NCI-H510A (cell line): ENCODE measurements at regions not wholly inside any gene's neighbourhood (a gene's known extent, or its start where the extent isn't known, plus 50 kb on each side); places are given as distances from the start of the nearest gene placed in this dataset.

Experiments used
- DNase-seq: peaks from one replicate; lab custom pipeline; 2025; lab: John Stamatoyannopoulos, UW

DNA sequence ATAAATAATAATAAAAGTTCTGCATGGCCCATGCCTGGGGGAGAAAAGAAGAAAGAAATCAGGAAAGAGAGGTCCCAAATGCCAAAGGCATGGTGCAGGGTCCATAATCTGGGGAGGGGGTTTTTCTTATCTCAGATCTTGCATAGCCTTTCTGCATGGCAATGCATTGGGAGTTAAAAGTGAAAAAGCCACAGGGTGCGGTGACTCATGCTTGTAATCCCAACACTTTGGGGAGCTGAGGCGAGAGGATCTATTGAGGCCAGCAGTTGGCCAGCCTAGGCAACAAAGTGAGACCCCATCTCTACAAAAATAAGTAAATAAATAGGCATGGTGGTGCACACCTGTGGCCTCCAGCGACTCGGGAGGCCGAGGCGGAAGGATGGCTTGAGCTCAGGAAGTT is 76.8 kb upstream of the GATA2 start:
- DNase-seq, result no peak

DNA sequence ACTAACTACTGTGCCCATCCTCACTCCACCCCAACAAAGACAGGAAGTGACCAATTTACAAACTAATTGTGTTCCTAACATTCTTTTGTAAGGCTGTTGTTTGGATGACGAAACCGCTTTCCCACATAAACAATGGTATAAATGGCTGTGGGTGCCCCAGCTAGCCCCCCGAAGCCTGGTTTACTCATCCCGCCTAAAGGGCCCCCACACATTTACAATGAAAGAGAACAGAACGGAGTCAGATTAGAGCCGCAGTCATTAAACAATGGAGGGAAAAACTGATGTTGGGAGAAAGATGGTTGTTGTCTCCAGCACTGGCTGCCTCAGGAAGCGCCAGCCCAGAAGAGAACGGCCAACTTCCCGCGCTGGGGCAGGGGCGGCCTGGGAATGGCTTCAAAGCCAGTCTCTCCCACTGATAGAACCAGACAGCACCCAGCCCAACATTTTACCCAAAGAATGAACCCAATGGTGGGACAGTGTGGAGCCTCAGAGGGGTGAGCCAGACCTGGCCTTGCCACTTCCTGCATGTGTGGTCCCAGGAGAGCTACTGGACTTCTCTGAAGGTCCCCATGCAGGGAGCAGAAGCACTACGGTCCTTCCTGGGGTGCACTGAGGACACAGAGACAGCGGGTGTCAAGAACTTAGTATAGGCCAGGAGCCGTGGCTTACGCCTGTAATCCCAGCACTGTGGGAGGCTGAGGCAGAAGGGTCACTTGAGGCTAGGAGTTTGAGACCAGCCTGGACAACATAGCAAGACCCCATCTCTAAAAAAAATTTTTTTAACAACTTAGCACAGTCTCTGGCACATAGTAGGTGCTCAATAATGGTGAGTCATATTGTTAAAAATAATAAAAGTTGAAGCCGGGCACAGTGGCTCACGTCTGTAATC is 75.8 kb upstream of the GATA2 start:
- DNase-seq, result no peak

DNA sequence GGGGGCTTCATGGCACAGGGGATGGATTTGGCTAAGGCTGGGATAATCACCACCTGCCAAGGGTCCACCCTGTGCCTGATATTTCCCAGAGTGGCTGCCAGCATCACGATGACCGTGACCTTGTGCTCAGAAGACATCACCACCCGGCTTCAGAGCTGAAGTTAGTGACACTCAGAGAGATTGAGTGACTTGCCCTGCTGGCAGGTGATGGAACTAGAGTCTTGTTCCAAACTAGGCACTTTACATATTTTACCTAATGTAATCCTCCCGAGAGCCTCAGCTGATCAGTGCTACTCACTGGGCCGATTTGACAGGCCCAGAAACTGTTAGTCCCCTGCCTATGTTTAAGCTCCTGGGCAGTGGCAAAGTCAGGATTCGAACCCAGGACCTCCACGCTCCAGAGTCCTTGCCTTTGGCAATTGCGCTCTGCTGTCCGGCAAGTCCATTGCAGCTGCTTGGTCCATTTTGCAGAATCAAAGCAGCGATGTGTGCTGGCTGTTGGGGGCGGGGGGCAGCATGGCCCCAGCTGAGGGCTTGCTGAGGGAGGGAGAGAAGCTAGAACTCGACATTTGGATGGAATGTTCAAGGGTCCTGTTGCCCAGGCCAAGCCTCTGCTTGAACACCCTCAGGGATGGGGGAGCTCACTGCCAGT is 74.8 kb upstream of the GATA2 start:
- DNase-seq, result no peak

DNA sequence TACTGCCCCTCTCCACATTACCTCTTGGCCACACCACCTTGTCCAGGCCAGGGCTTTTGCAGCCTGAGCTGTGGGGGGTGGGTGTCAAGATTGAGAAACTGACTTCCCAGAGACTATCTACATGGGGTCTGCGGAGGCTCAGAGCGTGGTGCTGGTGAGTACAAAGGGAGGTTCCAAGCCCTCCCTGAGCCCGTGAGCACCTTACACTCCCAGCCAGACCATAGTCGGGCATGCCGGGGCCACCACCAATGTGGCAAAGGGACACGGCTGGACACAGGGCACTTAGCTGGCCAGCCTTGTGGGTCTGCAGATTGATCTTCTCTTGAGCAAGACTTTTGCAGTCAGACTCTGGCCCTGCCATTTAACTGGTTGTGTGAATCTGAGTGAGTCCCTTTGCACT is 74.1 kb upstream of the GATA2 start:
- no peak for DNase-seq

DNA sequence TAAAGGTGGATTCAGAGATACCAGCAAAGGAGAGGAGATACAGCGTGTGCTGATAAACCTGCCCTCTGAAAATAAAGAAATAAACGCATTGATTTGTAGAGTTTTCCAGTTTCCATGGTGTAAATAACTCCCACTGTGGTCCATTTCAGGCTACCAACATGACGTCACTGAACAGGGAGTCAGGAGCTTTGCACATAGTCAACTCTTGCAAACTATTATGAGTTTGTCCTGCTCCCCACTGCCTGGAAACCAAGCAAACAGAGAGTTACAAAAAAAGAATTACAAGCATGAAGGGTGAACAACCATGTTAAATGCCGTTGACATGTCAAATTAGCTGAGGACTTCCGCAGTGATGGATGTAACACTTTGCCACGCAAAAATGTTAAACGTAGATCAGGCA is 70.4 kb upstream of the GATA2 start:
- no peak for DNase-seq

DNA sequence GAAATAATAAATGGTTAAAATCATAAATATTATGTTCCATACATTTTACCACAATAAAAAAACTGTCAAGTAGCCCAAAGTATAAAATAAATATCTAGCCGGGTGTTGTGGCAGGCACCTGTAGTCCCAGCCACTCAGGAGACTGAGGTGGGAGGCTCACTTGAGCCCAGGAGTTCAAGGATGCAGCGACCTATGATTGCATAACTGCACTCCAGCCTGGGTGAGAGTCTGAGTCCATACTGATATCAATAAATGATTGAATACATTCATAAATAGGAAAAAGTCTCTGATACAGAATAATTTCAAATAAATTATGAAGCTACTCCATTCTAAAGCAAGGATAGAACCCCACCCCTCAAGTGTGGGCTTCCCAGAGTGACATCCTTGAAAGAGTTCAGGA is 68.5 kb upstream of the GATA2 start:
- DNase-seq, result no peak

DNA sequence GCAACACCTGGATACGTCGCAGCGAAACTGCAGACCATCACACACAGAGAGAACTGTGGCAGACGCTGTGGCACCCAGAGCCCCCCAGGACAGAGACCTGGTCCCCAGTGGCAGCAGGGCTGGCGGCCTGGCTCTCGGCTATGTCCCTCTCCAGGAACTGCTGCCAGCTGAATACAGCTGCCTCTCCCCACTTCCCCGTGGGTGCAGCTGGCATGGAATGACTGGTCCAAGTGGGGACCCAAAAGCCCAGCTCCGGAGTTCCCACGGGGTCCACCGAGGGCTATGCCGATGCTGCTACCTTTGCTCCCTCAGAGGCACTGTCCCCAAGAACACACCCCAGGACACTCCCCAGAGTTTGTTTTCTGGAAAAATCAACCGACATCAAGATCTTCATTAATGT is 67.8 kb upstream of the GATA2 start:
- DNase-seq, result no peak

DNA sequence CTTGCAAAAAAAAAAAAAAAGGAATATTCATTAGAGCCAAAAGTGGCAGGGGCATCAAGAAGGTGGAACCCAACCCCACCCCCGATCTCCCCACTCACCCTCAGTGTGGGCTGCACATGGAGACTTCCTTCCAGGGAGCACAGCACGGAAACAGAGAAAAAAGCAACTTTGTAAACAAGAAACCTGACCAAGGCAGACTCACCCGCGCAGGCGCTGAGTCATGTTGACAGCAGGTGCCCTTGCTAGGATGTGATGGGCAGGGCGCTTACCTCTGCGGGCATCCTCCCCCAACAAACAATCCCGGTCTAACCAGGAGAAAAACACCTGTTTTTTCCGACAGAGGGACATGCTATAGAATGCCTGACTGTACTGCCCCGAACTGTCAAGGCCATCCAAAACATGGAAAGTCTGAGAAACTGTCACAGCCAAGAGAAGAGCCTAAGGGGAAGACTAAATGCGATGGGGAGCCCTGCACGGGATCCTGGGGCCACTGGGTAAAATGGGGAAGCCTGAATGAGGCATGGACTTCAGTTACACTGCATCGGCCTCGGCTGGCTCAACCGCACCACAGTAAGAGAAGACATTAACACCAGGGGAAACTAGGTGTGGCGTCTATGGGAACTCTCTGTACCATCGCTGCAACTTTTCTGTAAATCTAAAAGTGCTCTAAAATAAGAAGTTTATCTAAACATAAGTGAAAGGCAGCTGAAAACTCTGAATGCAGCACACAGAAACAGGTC is 66.7 kb upstream of the GATA2 start:
- no peak for DNase-seq

DNA sequence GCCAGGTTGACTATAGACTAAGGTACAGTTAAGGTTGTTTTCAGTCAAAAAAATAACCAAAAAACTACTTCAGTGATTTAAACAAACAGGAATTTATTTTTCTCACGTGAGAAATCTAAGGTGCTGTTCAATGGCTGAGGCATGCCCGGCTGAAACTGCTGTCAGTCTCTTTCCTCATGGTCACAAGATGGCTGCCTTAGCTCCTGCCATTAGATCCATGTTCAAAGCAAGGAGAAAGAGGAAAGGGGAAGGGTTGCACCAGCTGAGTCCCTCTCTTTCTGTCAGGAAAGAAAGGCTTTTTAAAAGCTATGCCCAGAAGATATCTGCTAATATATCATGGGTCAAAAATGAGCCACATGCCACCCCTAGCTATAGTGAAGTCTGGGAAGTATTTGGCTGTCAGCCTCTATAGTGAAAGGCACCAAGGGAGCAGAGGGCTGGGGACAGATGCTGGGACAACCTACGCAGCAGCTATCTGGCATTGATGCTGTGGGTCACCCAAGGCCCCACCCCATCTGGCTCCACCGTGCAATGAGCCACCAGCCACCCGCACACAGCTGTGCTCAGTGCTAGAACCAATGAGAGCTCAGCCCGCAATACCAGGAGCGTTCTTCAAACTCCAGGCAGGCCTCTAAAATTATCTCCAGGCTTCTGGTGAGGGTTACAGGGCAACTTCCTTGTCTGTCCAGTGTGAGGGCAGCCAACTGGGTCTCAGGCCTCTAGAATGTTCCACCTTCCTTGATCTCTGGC is 64.7 kb upstream of the GATA2 start:
- DNase-seq, result no peak

DNA sequence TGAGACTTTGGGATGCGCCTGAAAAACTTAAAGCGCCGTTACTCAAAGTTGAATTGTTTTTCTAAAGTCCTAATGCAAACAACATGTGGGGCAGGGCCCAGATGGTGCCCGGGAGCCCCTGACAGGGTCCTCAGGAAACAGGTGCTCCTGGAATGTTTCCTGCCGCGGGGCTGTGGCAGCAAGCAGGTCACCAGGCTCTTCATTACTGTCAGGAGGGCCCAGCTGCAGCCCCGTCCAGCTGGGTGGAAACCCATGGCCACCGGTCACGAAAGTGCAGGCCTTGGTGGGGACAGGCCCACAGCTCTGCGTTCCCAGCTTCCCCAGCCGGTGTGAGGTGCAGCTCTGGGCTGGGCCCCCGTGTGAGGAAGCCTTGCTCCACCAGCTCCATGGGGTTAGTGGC is 63.9 kb upstream of the GATA2 start:
- DNase-seq, result no peak

DNA sequence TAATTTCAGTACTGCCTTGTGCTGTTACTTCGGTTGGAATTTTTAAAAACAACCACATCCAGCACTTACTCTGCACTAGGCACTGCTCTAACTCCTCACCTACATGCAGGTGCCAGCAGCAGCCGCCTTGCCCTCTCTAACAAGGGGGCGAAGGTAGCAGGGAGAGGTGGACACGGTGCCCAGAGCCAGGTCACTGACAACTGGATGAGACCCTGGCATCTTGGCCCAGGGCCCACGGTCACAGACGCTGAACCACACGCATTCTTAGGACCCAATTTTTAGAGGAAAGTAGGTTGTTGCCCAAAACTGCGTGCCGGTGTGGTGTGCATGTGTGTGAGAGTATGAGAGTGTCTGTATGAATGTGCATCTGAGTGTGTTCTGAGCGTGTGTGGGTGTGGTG is 63.4 kb upstream of the GATA2 start:
- no peak for DNase-seq

DNA sequence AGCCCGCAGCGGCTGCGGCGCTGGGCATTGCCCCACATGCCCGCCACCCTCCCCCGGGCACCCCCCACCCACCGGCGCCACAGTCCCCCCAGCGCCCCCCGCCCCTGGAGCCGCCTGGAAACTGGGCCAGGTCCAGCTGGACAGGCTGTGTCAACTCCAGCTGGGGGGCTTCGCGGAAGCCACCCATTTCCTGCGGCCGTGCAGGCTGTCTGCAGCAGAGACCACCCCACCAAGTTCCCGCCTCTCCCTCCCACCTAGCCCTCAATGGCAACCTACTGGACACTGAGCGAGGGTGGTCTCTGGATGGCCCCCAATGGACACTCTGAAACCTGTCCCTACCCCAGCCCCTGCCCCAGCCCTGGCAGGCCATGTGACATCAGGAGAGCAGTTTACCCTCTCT is 62.8 kb upstream of the GATA2 start:
- DNase-seq, result no peak

DNA sequence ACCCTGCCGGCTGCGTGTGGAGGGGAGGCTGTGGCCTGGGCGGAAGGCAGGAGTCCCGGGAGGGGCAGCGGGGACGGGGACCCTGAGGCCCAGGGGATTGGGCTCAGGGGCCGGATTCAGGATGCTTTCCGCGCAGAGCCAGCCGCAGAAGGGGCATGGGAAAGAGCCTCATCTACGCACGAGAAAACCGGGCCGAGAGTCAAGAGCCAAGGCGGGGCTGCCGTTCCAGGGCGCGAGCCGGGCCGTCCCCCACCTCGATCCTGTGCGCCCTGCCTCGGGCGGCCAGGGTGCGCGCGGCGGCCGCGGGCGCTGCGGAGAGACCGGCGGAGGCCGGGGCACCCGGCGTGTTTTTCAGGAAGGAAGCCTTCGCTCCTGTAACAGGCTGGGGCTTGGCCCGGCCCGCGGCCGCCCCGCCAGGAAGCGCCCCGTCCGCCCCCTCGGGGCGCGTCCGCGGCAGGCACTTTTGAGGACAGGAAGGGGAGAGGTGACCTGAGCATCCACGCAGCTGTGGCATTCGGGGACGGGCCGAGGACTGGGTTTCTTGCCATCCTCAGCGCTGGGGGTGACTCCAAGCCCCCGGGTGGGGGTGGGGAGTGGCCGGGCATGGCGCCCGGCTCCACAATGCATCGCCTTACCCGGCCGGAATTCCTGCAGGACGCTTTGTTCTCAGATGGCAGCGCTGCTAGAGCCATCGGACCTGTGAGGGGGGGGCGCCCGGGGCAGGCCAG is 62.3 kb upstream of the GATA2 start:
- DNase-seq, result no peak

DNA sequence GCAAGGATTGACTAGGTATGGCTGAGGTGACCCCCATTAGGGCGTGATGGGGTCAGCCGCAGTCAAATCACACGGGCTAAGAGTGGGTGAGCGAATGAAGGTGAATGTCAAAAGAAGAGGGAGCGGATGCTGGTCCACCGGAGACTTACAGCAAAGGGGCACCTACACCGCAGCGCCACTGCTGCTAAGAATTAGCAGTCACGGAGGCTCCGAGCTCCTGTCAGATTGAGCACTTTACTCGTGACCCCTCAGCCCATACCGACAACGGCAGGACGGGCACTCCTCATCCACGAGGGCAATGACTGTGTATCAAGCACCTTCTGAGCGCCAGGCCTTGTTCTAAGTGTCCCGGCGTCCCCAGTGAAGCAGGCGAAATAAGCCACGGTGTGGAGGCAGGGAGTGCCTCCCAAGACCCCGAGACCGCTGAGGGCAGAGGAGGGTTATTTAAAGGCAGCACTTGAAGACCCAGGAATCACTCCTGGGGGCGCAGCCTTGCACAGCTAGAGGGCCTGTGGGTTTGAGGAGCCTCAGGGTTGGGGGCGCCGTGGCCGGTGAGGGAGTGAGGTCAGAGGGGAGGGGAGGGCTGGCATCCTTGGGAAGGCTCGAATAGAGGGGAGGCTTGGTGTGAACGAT is 61.6 kb upstream of the GATA2 start:
- DNase-seq, result no peak

DNA sequence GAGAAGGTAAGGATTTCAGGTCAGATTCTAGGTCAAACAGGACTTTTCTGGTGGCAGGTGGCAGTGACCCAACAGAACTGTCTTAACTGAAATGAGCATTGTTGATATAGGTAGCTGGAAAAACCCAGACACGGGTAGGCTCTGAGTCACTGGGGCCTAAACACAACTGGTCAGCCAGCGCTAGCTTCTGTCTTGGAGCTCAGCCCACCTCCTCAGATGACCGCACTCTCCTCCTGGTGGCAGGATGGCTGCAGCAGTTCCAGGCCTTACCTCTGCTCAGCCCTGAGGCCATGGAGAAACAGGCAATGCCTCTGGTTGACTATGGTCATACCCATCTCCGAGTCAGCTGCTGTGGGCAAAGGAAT is 61.1 kb upstream of the GATA2 start:
- DNase-seq, result no peak

DNA sequence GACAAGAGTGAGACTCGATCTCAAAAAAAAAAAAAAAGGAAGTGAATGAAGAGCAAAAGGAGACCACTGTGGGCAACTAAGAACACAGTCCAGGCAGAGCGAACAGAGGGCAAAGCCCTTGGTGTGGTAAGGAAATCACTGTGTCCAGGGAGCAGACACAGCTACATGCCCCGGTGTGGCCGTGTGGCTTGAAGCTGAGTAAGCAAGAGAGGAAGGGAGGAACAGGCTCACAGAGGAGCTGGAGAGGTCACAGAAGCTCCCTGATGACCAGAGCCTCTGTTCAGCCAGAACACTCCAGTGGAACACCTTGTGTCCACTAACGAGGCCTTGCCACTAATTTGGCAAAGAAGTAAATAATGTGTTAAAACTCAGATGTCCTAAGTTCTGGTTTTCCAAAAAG is 60.6 kb upstream of the GATA2 start:
- no peak for DNase-seq

DNA sequence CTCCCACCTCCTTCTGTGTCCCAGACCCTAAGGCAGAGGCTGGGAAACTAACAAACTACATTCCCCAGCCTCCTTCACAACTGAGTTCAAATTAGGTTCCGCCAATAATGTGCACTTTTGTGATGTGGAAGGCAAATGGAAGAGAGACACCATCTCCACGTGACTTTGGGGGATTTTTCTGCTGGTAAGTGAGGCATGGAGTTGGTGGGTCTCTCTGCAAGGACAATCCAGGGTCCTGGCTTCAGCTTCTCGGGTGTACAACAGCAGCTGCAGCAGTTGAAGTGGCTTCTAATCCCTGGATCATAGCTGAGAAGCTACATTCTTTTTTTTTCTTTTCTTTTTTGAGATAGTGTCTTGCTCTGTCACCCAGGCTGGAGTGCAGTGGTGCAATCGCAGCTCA is 58.9 kb upstream of the GATA2 start:
- no peak for DNase-seq

DNA sequence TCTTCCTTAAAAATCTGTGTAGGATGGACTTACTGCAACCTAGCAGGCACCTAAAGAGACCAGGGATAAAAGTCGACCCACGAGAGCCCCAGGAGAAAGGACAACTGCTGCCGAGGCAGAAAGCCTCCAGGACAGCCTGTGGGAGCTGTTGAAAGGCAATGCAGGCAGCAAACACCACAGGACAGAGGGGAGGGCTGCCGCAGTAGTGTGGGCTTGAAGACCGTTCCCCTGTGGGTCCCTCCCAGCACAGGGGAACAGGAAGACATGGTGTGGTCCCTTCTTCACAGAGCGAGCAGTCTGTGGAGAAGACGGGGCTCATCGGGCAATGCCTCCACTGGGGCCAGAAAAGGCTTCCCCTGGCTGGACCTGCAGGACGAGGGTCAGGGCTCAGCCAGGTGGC is 58.5 kb upstream of the GATA2 start:
- DNase-seq, result no peak

DNA sequence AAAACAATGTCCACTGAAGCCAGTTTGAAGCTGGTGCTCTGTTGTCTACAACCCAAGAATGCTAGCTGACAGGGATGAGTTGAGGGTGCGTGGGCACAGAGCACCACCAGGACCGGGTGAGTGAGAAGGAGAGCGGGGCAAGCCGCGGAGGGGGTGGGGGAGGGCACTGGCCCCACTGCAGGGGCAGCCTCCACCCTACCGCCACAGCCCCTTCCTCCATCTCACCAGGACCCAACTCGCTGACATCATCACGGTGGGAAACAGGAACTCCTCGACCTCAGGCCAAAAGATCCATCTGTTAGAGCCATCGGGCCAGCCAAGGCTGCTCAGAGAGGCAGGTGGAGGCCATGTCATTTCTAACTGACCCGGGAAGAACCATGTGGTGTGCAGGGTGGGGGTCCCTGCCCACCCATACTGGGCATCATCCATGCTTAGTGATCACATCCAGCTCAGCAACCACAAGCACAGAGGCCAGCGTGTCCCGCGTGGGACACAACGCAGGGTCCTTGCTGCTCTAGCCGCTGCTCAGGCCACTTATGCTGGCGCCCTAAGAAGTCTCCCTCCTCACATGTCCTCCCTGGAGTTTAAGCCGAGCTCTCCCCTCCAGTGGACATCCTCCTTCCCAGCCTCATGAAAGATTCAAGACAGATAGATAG is 57.6 kb upstream of the GATA2 start:
- no peak for DNase-seq

DNA sequence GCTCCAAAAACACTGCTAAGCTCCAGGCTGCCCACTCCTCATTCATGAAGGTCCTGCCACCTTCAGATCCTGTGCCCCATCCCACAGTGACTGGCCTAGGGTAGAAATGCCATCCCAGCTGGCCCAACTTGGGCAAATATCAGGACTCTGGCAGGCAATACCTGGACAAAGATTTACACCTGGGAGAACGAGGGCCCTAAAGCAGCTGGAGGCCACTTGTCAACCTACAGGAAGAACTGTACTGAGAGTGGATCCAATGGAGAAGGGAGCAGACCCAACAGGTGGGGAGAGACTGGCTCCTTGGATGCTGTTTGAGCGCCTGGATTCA is 57.1 kb upstream of the GATA2 start:
- DNase-seq, result peak; percentile 32
